A673 (cell line): ENCODE measurements at regions not wholly inside any gene's neighbourhood (a gene's known extent, or its start where the extent isn't known, plus 50 kb on each side); places are given as distances from the start of the nearest gene placed in this dataset.

Source experiments
- BruUV-seq: library from RNA; stranded (reverse); fragments of 400-500 nt; replicated peaks from 2 replicates; lab custom pipeline; 2021; lab: Mats Ljungman, UMichigan
- CTCF ChIA-PET: fragments of 300-600 bp; sonication (Branson Sonifier 250); formaldehyde crosslinking; loops from one replicate; lab custom pipeline; 2022; ENCODE audit warnings: antibody characterized with exemption; lab: Charles Lee
- POLR2A ChIA-PET: fragments of 300-600 bp; sonication (Branson Sonifier 250); formaldehyde crosslinking; loops from one replicate; lab custom pipeline; 2022; ENCODE audit warnings: antibody characterized with exemption; ENCODE audit not compliant: low non-redundant PET; lab: Charles Lee
- DNase-seq: peaks from one replicate; pipeline ENCODE4 v3.0.0-alpha.2; 2015; ENCODE audit warnings: low spot score
- H3K27ac ChIP-seq: fragments of 200-600 bp; sonication (generic); 2 replicates; pipeline ENCODE4 v1.5.1; 2016; ENCODE audit warnings: mixed run types, low read depth, mild to moderate bottlenecking, mixed read lengths, antibody characterized with exemption, low read length; ENCODE audit not compliant: poor library complexity, severe bottlenecking
- H3K27me3 ChIP-seq: fragments of 200-600 bp; sonication (generic); replicated peaks from 2 replicates; pipeline ENCODE4 v1.6.1; 2017; ENCODE audit warnings: mixed run types, low read depth, mild to moderate bottlenecking, mixed read lengths, antibody characterized with exemption, low read length; ENCODE audit not compliant: insufficient read depth, poor library complexity
- H3K36me3 ChIP-seq: fragments of 200-600 bp; sonication (generic); 2 replicates; pipeline ENCODE4 v1.6.1; 2016; ENCODE audit warnings: mixed run types, mild to moderate bottlenecking, mixed read lengths, antibody characterized with exemption, low read length; ENCODE audit not compliant: insufficient read depth, poor library complexity, severe bottlenecking
- H3K4me1 ChIP-seq: fragments of 200-600 bp; sonication (generic); 2 replicates; pipeline ENCODE4 v1.6.1; 2017; ENCODE audit warnings: mixed run types, mild to moderate bottlenecking, mixed read lengths, antibody characterized with exemption, low read length; ENCODE audit not compliant: insufficient read depth, poor library complexity, severe bottlenecking
- H3K4me3 ChIP-seq: fragments of 200-600 bp; sonication (generic); 2 replicates; pipeline ENCODE4 v1.5.1; 2016; ENCODE audit warnings: low read depth, mixed run types, mild to moderate bottlenecking, mixed read lengths, low read length; ENCODE audit not compliant: poor library complexity, severe bottlenecking
- H3K9me3 ChIP-seq: fragments of 200-600 bp; sonication (generic); 2 replicates; pipeline ENCODE4 v1.6.1; 2016; ENCODE audit warnings: mixed run types, low read depth, mild to moderate bottlenecking, mixed read lengths, antibody characterized with exemption, low read length; ENCODE audit not compliant: poor library complexity, severe bottlenecking
- EZH2 ChIP-seq: fragments of 200-600 bp; sonication (generic); IDR thresholded peaks from 2 replicates; pipeline ENCODE4 v1.6.1; 2017; ENCODE audit warnings: borderline replicate concordance, low read depth, mild to moderate bottlenecking, mixed read lengths, antibody characterized with exemption, low read length; ENCODE audit not compliant: poor library complexity, severe bottlenecking
- intact Hi-C: fragments of 100-400 bp; cut with micrococcal nuclease; formaldehyde crosslinking; loops from one replicate; pipeline ENCODE4 v1.10.0; 2022; ENCODE audit not compliant: unreplicated experiment
- TF ChIP-seq, protein P1 (sequence below): fragments of 300-800, 200-600 bp; sonication (generic); conservative IDR thresholded peaks from 2 replicates; pipeline ENCODE4 v1.5.1; 2017; ENCODE audit warnings: low read depth, mild to moderate bottlenecking, antibody characterized with exemption, low read length, moderate library complexity, mixed read lengths

DNA sequence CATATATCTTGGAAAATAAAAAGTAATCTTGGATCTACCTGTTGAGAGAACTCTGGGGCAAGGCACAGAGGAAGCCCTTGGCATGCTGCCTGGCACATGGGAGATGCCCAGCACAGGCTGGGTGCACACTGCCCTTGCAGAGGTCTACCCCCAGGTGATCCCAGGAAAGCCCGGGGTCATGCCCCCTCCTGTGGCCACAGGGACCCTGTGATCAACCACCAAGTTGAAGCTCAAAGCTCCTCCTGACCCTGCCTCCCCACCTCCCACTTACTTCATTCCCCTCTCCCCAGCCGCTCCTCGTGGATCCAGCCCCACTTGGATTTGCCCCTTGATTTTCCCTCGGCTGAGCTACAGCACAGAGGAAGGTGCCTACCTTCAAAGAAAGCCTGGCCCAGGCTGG is 62.7 kb upstream of the LARS2 start:
- Histone ChIP-seq H3K27ac (no peak overlapping the region), H3K4me1 (no peaks in the 10 kb centered on the region), H3K4me3 (no peak overlapping the region), H3K36me3 (no peaks in the 10 kb centered on the region), H3K27me3 (no peaks in the 10 kb centered on the region), H3K9me3 (no peaks in the 10 kb centered on the region)
- intact Hi-C loops: no loop called here
- CTCF ChIA-PET: no interaction called here
- POLR2A ChIA-PET: interaction anchor here (0.9 kb wide), 1 partner anchor 25 kb away, joined by 4 read pairs; no protein-coding TSS in a partner anchor
- BruUV-seq: no TSS peak
- no peak for DNase-seq
- TF ChIP-seq EZH2: no peak
- TF ChIP-seq, protein P1, sequence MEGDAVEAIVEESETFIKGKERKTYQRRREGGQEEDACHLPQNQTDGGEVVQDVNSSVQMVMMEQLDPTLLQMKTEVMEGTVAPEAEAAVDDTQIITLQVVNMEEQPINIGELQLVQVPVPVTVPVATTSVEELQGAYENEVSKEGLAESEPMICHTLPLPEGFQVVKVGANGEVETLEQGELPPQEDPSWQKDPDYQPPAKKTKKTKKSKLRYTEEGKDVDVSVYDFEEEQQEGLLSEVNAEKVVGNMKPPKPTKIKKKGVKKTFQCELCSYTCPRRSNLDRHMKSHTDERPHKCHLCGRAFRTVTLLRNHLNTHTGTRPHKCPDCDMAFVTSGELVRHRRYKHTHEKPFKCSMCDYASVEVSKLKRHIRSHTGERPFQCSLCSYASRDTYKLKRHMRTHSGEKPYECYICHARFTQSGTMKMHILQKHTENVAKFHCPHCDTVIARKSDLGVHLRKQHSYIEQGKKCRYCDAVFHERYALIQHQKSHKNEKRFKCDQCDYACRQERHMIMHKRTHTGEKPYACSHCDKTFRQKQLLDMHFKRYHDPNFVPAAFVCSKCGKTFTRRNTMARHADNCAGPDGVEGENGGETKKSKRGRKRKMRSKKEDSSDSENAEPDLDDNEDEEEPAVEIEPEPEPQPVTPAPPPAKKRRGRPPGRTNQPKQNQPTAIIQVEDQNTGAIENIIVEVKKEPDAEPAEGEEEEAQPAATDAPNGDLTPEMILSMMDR: no peak

DNA sequence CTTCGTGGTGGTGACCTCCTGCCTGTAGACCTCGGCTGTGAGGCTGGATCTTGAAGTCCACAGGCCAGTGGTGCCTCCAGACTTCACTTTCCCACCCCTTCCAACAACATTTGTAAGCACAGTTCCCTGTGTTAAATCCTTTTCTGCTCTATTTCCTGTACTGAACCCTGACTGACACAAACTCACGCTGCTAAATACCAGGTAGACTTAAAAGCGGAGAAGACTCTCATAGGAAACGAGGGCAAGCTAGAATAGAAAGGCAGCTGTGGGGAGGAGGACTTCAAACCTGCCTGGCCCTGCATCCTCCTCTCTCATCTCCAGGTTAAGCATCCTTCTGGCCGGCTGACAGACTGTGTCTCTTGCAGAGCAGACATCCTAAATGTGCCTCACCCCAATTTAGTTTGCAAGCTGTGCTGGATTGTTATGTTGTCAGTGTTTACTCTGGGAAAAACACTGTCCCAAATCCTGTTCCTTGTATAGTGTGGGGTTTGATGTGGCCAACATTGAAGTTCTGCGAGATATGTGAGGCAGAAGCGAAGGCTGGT is 58.5 kb upstream of the LARS2 start:
- CTCF ChIA-PET: no interaction called here
- POLR2A ChIA-PET: no interaction called here
- BruUV-seq: no TSS peak
- Histone ChIP-seq H3K27ac (no peak overlapping the region), H3K4me1 (no peaks in the 10 kb centered on the region), H3K36me3 (no peaks in the 10 kb centered on the region), H3K4me3 (no peak overlapping the region), H3K27me3 (no peaks in the 10 kb centered on the region), H3K9me3 (no peaks in the 10 kb centered on the region)
- DNase-seq: no peak
- no peak for TF ChIP-seq EZH2
- TF ChIP-seq, protein P1: no peak
- intact Hi-C loops: no loop called here

DNA sequence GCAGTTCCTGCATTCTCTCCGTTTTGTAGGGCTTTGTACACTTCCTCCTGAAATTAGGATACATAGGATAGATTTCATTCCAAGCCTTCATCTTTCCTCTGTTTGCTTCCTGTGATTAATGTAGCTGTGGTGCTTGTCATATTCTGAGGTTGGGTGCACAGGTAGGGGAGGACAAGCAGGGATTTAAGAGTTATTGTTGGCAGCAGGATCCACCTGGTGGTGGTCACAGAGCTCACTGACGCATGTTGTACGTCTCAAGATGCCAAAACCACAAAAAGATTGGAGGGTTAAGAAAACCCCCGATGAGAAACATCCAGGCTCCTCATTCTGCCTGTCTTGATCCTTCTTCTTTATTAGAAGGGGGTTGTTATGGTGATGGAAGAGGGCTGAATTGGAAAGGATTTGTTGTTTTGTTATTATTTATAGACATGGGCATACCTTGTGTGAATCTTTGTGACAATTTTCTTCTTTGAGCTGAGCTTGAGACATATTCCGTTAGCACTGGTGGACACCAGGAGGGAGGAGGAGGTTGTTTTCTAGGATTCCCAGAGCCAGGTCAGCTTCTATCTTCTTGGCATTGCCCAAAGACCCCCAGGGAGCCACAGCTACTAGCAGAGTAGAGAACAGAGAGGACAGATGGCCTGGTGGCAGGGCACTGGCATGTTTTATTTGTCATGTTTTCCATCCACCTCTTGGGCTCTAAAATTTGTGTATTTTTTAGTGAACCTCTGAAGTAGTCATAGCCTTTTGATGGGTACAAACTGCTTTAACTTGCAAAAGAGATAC is 57.7 kb upstream of the LARS2 start:
- CTCF ChIA-PET: no interaction called here
- TF ChIP-seq, protein P1: no peak
- TF ChIP-seq EZH2: no peak
- no peak for DNase-seq
- Histone ChIP-seq H3K27me3 (no peaks in the 10 kb centered on the region), H3K27ac (no peak overlapping the region), H3K4me1 (no peaks in the 10 kb centered on the region), H3K36me3 (no peaks in the 10 kb centered on the region), H3K9me3 (no peaks in the 10 kb centered on the region), H3K4me3 (no peak overlapping the region)
- POLR2A ChIA-PET: no interaction called here
- BruUV-seq: no TSS peak
- intact Hi-C loops: no loop called here
